ENCODE measurements at regions not wholly inside any gene's neighbourhood (a gene's known extent, or its start where the extent isn't known, plus 50 kb on each side); places are given as distances from the start of the nearest gene placed in this dataset.

- DNase-seq = no peak
- no peak for TF ChIP-seq POLR2A (IDR thresholded peaks at IDR 0.05)
- TF ChIP-seq CTCF (IDR thresholded peaks at IDR 0.05) = no peak
- no peaks in the 10 kb centered on the region for H3K9me3 ChIP-seq
- H3K4me1 ChIP-seq = no peaks in the 10 kb centered on the region
- H3K27ac ChIP-seq = no peak overlapping the region
- H3K36me3 ChIP-seq = no peaks in the 10 kb centered on the region
- H3K27me3 ChIP-seq = no peaks in the 10 kb centered on the region
- H3K4me3 ChIP-seq (replicated peaks in 1 of 3) = no peak overlapping the region
- intact Hi-C loops (cut with DNase I) = no loop called here
- 88 to 93% methylated on average over 8 of the region's 8 CpGs for WGBS, 2 donors
Observed at GRCh38 chr11:70697701-70698100, 299.4 kb downstream of the CTTN start.

GRCh38 chr11:70698871-70699270, 300.5 kb downstream of the CTTN start:
- Histone ChIP-seq H3K27ac (no peak overlapping the region), H3K4me1 (no peaks in the 10 kb centered on the region), H3K4me3 (replicated peaks in 1 of 3) (no peak overlapping the region), H3K36me3 (no peaks in the 10 kb centered on the region), H3K27me3 (no peaks in the 10 kb centered on the region), H3K9me3 (no peaks in the 10 kb centered on the region)
- TF ChIP-seq POLR2A (IDR thresholded peaks at IDR 0.05) (no peak), CTCF (IDR thresholded peaks at IDR 0.05) (no peak)
- no peak for DNase-seq
- 72 to 84% methylated on average over 2 of the region's 2 CpGs for WGBS, 2 donors
- intact Hi-C loops (cut with DNase I) = no loop called here

- intact Hi-C loops (cut with DNase I) = no loop called here
- DNase-seq = no peak
- WGBS, 2 donors = 67 to 82% methylated on average over 7 of the region's 7 CpGs
Observed at GRCh38 chr11:70699294-70700221, 301.2 kb downstream of the CTTN start.

GRCh38 chr11:70700453-70700852, 302.1 kb downstream of the CTTN start:
- H3K4me3 ChIP-seq (replicated peaks in 1 of 3) = no peak overlapping the region
- no peaks in the 10 kb centered on the region for H3K36me3 ChIP-seq
- DNase-seq = no peak
- 88 to 89% methylated on average over 7 to 8 of the region's 8 CpGs for WGBS, 2 donors
- TF ChIP-seq POLR2A (IDR thresholded peaks at IDR 0.05) (no peak), CTCF (IDR thresholded peaks at IDR 0.05) (no peak)
- no peaks in the 10 kb centered on the region for H3K4me1 ChIP-seq
- H3K27me3 ChIP-seq = no peaks in the 10 kb centered on the region
- intact Hi-C loops (cut with DNase I) = no loop called here
- H3K27ac ChIP-seq = no peak overlapping the region
- no peaks in the 10 kb centered on the region for H3K9me3 ChIP-seq

More at GRCh38 chr11:70699294-70700221, 301.2 kb downstream of the CTTN start:
- no peak for TF ChIP-seq POLR2A (IDR thresholded peaks at IDR 0.05)
- TF ChIP-seq CTCF (IDR thresholded peaks at IDR 0.05) = no peak
- Histone ChIP-seq H3K36me3 (no peaks in the 10 kb centered on the region), H3K27ac (no peak overlapping the region), H3K27me3 (no peaks in the 10 kb centered on the region), H3K4me1 (no peaks in the 10 kb centered on the region), H3K4me3 (replicated peaks in 1 of 3) (no peak overlapping the region), H3K9me3 (no peaks in the 10 kb centered on the region)

GRCh38 chr11:70700871-70701270, 302.5 kb downstream of the CTTN start:
- TF ChIP-seq CTCF (IDR thresholded peaks at IDR 0.05) = no peak
- H3K36me3 ChIP-seq = no peaks in the 10 kb centered on the region
- no peaks in the 10 kb centered on the region for H3K4me1 ChIP-seq
- no peaks in the 10 kb centered on the region for H3K9me3 ChIP-seq
- 71 to 75% methylated on average over 5 of the region's 5 CpGs for WGBS, 2 donors
- no peak overlapping the region for H3K4me3 ChIP-seq (replicated peaks in 1 of 3)
- H3K27me3 ChIP-seq = no peaks in the 10 kb centered on the region
- intact Hi-C loops (cut with DNase I) = no loop called here
- no peak for DNase-seq
- no peak overlapping the region for H3K27ac ChIP-seq

Data from thyroid gland (tissue), 4 donors.